Hepatocyte (in vitro differentiated cells): ENCODE measurements at regions not wholly inside any gene's neighbourhood (a gene's known extent, or its start where the extent isn't known, plus 50 kb on each side); places are given as distances from the start of the nearest gene placed in this dataset.

Experiments
- EZH2 ChIP-seq: fragments of 200-600 bp; sonication (generic); IDR thresholded peaks from 2 replicates; pipeline ENCODE4 v1.6.1; 2016; ENCODE audit warnings: antibody characterized with exemption, mild to moderate bottlenecking, borderline replicate concordance
- TF ChIP-seq, protein P1 (sequence below): fragments of 200-600 bp; sonication (generic); IDR thresholded peaks from 2 replicates; pipeline ENCODE4 v1.5.1; 2016; ENCODE audit warnings: antibody characterized with exemption, mild to moderate bottlenecking; ENCODE audit not compliant: poor library complexity

DNA sequence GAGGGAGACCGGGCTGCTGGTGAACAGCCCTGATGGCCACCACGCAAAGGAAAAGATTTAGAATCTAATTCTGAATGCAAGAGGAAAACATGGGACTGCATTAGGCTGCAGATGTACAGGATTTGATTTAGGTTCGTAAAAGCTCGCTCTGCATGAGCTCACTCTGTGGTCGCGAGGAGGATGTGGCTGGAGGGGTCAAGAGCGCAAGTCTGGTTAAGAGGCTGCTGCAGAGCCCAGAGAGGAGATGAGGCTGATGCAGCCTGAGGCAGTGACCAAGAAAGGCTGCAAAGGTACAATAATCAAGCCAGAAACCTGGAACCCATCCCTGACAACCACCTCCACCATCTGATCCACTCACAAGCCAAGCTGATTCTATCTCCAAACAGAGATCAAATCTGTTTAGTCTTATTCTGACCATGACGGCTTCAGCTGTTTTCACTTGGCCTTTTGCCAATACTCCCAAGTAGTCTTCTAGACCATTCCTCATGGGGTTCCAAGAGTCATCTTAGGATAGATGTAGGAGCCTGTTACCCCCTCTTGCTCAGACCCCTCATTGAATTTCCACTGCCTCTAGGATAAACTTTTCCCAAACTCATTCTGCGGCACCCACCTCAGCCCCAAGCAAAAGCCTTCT is 58.9 kb upstream of the ARL4C start:
- TF ChIP-seq, protein P1, sequence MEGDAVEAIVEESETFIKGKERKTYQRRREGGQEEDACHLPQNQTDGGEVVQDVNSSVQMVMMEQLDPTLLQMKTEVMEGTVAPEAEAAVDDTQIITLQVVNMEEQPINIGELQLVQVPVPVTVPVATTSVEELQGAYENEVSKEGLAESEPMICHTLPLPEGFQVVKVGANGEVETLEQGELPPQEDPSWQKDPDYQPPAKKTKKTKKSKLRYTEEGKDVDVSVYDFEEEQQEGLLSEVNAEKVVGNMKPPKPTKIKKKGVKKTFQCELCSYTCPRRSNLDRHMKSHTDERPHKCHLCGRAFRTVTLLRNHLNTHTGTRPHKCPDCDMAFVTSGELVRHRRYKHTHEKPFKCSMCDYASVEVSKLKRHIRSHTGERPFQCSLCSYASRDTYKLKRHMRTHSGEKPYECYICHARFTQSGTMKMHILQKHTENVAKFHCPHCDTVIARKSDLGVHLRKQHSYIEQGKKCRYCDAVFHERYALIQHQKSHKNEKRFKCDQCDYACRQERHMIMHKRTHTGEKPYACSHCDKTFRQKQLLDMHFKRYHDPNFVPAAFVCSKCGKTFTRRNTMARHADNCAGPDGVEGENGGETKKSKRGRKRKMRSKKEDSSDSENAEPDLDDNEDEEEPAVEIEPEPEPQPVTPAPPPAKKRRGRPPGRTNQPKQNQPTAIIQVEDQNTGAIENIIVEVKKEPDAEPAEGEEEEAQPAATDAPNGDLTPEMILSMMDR: no peak
- no peak for TF ChIP-seq EZH2
